Brain microvascular endothelial cell (primary cell): ENCODE measurements at regions not wholly inside any gene's neighbourhood (a gene's known extent, or its start where the extent isn't known, plus 50 kb on each side); places are given as distances from the start of the nearest gene placed in this dataset.

Experiments
- DNase-seq: peaks from one replicate; pipeline ENCODE4 v3.0.0-alpha.2; 2020
- H3K27ac ChIP-seq: fragments of 250-450 bp; sonication (Bioruptor Pico); 2 replicates; pipeline ENCODE4 v1.5.1; 2020; ENCODE audit warnings: mild to moderate bottlenecking, moderate library complexity
- H3K27me3 ChIP-seq: fragments of 250-450 bp; sonication (Bioruptor Pico); replicated peaks from 2 replicates; pipeline ENCODE4 v1.5.1; 2020; ENCODE audit warnings: mild to moderate bottlenecking
- H3K36me3 ChIP-seq: fragments of 250-450 bp; sonication (Bioruptor Pico); replicated peaks from 2 replicates; pipeline ENCODE4 v1.5.1; 2020; ENCODE audit warnings: mild to moderate bottlenecking
- H3K4me3 ChIP-seq: 2 replicates; pipeline ENCODE4 v1.5.1; 2011; ENCODE audit warnings: low read depth, mild to moderate bottlenecking, control low read depth, low read length, moderate library complexity
- in situ Hi-C: cut with HindIII; loops from 2 replicates; pipeline ENCODE4 v1.10.0; 2017; ENCODE audit warnings: low sequenced_read_pairs, low pct_ligation_motif_present
- TF ChIP-seq, protein P1 (sequence below): IDR thresholded peaks from 2 replicates; pipeline ENCODE4 v1.5.1; 2011; ENCODE audit warnings: low read depth, mild to moderate bottlenecking, moderate library complexity, low read length, control low read depth, inconsistent platforms; ENCODE audit errors: missing control alignments

DNA sequence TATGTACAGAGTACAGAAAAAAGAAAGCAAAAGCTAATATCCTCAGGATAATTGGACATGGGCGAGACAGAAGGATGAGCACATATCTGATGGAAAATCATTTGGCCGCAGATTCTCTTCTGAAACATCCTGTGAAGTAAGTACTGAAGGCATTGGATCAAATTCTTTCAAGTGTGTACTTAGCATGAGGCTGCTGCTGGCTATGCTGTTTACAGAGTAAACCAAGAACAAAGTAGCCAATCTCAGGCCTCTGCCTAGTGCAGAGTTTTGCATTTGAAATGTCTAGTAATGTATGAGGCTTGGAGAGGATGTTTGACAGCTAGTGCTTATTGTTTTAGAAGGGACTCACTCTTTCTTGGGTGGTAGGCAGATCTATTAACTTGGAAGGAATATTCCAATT, 128.5 kb downstream of the MAGEC2 start:
- in situ Hi-C loops, result no loop called here

GRCh38 chrX:142068365-142068764, 136.7 kb downstream of the MAGEC2 start:
- H3K4me3 ChIP-seq, result no peak overlapping the region
- no peaks in the 10 kb centered on the region for H3K36me3 ChIP-seq
- no peak for DNase-seq
- H3K27me3 ChIP-seq, result no peaks in the 10 kb centered on the region
- H3K27ac ChIP-seq, result no peak overlapping the region
- TF ChIP-seq, protein P1, sequence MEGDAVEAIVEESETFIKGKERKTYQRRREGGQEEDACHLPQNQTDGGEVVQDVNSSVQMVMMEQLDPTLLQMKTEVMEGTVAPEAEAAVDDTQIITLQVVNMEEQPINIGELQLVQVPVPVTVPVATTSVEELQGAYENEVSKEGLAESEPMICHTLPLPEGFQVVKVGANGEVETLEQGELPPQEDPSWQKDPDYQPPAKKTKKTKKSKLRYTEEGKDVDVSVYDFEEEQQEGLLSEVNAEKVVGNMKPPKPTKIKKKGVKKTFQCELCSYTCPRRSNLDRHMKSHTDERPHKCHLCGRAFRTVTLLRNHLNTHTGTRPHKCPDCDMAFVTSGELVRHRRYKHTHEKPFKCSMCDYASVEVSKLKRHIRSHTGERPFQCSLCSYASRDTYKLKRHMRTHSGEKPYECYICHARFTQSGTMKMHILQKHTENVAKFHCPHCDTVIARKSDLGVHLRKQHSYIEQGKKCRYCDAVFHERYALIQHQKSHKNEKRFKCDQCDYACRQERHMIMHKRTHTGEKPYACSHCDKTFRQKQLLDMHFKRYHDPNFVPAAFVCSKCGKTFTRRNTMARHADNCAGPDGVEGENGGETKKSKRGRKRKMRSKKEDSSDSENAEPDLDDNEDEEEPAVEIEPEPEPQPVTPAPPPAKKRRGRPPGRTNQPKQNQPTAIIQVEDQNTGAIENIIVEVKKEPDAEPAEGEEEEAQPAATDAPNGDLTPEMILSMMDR, result no peak
- in situ Hi-C loops, result no loop called here

More for the DNA sequence above, 128.5 kb downstream of the MAGEC2 start:
- Histone ChIP-seq H3K4me3 (no peak overlapping the region), H3K36me3 (no peaks in the 10 kb centered on the region), H3K27me3 (no peaks in the 10 kb centered on the region), H3K27ac (no peak overlapping the region)
- DNase-seq, result no peak
- TF ChIP-seq, protein P1, result no peak

- in situ Hi-C loops, result no loop called here
- no peaks in the 10 kb centered on the region for H3K36me3 ChIP-seq
- TF ChIP-seq, protein P1, result no peak
- DNase-seq, result no peak
- H3K27me3 ChIP-seq, result no peaks in the 10 kb centered on the region
- H3K27ac ChIP-seq, result no peak overlapping the region
- no peak overlapping the region for H3K4me3 ChIP-seq
Observed at GRCh38 chrX:142060191-142060590, 144.9 kb downstream of the MAGEC2 start.

DNA sequence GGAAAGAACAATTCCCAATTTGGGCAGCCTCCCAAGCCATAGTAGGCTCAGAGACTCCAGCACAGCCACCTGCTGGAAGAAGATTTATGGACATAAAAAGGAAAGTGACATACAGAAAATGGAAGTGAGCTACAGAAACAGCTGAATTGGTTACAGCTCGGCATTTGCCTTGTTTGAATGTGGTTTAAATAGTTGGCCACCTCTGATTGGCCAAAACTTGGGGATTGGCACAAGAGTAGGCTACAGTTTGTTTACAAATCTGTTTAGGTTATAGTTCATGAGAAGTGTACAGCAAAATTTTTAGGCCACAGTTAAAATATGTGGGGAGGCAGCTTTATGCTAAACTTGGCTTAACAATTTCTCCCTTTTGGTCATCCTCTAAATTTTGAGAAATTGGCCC, 150.4 kb downstream of the MAGEC1 start:
- DNase-seq, result no peak
- in situ Hi-C loops, result no loop called here
- TF ChIP-seq, protein P1, result no peak
- Histone ChIP-seq H3K27ac (no peak overlapping the region), H3K36me3 (no peaks in the 10 kb centered on the region), H3K4me3 (no peak overlapping the region), H3K27me3 (no peaks in the 10 kb centered on the region)

DNA sequence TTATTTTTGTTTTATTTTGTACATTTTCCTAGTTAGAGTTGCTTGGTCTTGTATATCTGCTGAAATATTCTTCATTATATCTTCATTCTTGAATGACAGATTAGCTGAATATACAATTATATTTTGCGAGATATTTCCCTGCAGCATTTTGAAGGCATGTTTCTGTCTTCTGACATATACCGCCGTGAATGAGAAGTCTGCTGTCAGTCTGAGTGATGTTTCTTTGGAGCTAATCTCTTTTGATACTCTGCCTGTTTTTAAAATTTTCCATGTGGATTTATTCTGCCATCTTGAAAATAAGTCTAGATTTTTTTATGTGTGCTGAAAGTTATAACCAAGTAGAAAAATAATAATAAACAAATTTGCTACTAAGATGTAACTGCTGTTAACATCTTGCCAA, 148.5 kb downstream of the MAGEC1 start:
- in situ Hi-C loops, result no loop called here
- no peaks in the 10 kb centered on the region for H3K27me3 ChIP-seq
- TF ChIP-seq, protein P1, result no peak
- DNase-seq, result no peak
- H3K36me3 ChIP-seq, result no peaks in the 10 kb centered on the region
- H3K27ac ChIP-seq, result no peak overlapping the region
- H3K4me3 ChIP-seq, result no peak overlapping the region

DNA sequence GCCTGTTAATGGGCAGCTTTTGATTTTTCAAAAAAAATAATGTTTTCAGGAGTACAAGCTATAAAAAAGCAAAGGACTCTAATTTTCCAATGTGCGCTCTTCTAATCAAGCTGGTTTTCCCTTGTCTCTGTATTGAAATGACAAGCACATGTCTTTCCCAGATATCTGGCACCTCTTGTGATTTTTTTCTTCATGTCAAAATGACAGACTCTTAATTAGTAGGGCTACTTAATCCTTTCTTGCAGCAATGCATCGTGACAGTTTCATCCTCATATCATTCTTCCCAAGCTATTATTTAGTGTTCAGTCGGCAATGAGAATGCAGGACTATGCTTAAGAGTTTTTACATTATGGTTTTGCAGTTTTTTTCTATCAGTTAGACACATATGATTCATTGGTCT, 139.5 kb downstream of the MAGEC1 start:
- H3K4me3 ChIP-seq, result no peak overlapping the region
- H3K27ac ChIP-seq, result no peak overlapping the region
- no peaks in the 10 kb centered on the region for H3K27me3 ChIP-seq
- TF ChIP-seq, protein P1, result no peak
- H3K36me3 ChIP-seq, result no peaks in the 10 kb centered on the region
- in situ Hi-C loops, result no loop called here
- DNase-seq, result no peak
